ENCODE measurements at regions not wholly inside any gene's neighbourhood (a gene's known extent, or its start where the extent isn't known, plus 50 kb on each side); places are given as distances from the start of the nearest gene placed in this dataset.
"Not testable (repeated sequence)": the region's sequence is repeated elsewhere in the genome, so short reads cannot be mapped to it uniquely, and the experiment has no call there.

DNA sequence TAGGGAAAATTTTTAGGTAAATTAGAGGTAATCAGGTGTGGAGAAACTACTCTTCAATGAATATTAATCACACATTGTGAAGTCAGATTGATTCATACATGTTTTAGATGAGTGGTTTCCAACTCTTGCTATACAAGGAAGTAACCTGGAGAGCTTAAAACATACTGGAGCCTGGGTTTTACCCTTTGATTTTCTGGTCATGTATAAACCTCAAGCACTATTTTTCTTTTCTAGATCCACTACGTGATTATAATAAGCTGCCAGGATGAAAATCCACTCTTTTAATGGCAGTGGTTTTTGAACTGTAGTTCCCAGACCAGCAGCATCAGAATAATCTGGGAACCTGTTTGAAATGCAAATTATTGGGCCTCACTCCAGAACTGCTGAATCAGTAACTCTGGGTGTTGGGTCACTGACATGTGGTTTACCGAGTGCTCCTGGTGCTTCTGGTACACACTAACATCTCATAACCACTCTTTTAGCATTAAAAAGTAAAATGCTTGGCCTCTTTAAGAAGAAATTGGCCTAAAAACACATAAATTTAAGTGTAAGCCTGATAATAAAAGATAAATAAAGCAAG lies 63.4 kb downstream of the DCAF12L1 start:
- no peak overlapping the region for H3K4me3 ChIP-seq
- in situ Hi-C loops (cut with MboI; ENCODE audit: low pct_unique_long_range_greater_than_20kb in 2 of 9, low sequenced_read_pairs in 9 of 9, unreplicated experiment in 9 of 9): no loop called here
- ATAC-seq (replicated peaks in 6 of 8): peak in 2 of 8 experiments; percentile 28 to 67
- H3K4me1 ChIP-seq (replicated peaks in 1 of 2): no peaks in the 10 kb centered on the region
- WGBS, 10 experiments: 0 to 33% (median 0%) methylated on average over 1 to 2 of the region's 2 CpGs; no CpG with 5 or more reads in 7 of the 10 experiments
- no peak overlapping the region for H3K27ac ChIP-seq

DNA sequence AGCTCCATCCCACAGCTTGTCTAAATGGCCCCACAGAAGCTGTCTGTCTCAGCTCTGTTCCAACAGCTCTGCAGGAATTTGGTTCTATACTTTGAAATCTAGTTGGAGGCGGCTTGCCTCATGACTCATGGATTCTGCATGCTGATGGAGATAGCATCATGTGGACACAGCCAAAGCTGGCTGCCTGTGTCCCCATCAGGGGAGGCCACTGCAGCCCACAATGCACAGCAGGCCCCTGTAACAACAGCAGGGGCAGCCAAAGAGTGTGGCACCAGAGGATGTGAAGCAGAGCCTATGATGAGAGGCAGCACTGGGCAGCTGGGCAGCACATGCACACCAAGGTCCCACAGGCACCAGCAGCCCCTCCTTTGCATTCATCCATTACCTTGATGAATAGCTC lies 67.2 kb downstream of the DCAF12L1 start:
- peak in 3 of 8 experiments; percentile 21 to 65 (median 31) for ATAC-seq (replicated peaks in 6 of 8)
- H3K27ac ChIP-seq: no peak overlapping the region
- 14% methylated on average over 1 of the region's 1 CpG; no CpG with 5 or more reads in 9 of the 10 experiments for WGBS, 10 experiments
- no peaks in the 10 kb centered on the region for H3K4me1 ChIP-seq (replicated peaks in 1 of 2)
- in situ Hi-C loops (cut with MboI; ENCODE audit: low pct_unique_long_range_greater_than_20kb in 2 of 9, low sequenced_read_pairs in 9 of 9, unreplicated experiment in 9 of 9): no loop called here
- H3K4me3 ChIP-seq: no peak overlapping the region

DNA sequence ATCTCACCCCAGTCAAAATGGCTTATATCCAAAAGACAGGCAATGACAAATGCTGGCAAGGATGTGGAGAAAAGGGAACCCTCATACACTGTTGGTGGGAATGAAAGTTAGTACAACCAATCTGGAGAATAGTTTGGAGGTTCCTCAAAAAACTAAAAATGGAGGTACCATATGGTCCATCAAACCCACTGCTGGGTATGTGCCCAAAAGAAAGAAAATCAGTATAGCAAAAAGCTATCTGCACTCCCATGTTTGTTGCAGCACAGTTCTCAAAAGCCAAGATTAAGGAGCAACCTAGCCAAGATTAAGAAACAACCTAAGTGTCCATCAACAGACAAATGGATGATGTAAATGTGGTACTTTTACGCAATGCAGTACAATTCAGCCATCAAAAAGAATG lies 70.7 kb downstream of the DCAF12L1 start:
- 0 to 40% (median 0%) methylated on average over 1 of the region's 1 CpG; no CpG with 5 or more reads in 7 of the 10 experiments for WGBS, 10 experiments
- H3K4me1 ChIP-seq (replicated peaks in 1 of 2): no peaks in the 10 kb centered on the region
- H3K4me3 ChIP-seq: no peak overlapping the region
- in situ Hi-C loops (cut with MboI; ENCODE audit: low pct_unique_long_range_greater_than_20kb in 2 of 9, low sequenced_read_pairs in 9 of 9, unreplicated experiment in 9 of 9): no loop called here
- ATAC-seq (replicated peaks in 6 of 8): no peak
- no peak overlapping the region for H3K27ac ChIP-seq

DNA sequence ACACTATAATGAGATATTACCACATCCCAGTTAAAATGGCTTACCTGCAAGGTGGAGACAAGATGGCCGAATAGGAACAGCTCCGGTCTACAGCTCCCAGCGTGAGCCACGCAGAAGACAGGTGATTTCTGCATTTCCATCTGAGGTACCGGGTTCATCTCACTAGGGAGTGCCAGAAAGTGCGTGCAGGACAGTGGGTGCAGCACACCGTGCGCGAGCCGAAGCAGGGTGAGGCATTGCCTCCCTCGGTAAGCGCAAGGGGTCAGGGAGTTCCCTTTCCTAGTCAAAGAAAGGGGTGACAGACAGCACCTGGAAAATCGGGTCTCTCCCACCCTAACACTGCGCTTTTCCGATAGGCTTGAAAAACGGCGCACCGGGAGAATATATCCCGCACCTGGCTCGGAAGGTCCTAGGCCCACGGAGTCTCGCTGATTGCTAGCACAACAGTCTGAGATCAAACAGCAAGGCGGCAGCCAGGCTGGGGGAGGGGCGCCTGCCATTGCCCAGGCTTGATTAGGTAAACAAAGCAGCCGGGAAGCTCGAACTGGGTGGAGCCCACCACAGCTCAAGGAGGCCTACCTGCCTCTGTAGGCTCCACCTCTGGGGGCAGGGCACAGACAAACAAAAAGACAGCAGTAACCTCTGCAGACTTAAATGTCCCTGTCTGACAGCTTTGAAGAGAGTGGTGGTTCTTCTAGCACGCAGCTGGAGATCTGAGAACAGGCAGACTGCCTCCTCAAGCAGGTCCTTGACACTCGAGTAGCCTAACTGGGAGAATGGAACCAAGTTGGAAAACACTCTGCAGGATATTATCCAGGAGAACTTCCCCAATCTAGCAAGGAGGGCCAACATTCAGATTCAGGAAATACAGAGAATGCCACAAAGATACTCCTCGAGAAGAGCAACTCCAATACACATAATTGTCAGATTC lies 92.5 kb downstream of the DCAF12L1 start:
- H3K27ac ChIP-seq; H3K4me1 ChIP-seq (replicated peaks in 1 of 2); ATAC-seq (replicated peaks in 6 of 8); in situ Hi-C loops (cut with MboI; ENCODE audit: low pct_unique_long_range_greater_than_20kb in 2 of 9, low sequenced_read_pairs in 9 of 9, unreplicated experiment in 9 of 9): not testable (repeated sequence)
- WGBS, 10 experiments: 0 to 73% (median 30%) methylated on average over 2 to 3 of the region's 29 CpGs; no CpG with 5 or more reads in 7 of the 10 experiments
- H3K4me3 ChIP-seq: peak overlapping the region in 2 of 5 donors; percentile 14 to 29

DNA sequence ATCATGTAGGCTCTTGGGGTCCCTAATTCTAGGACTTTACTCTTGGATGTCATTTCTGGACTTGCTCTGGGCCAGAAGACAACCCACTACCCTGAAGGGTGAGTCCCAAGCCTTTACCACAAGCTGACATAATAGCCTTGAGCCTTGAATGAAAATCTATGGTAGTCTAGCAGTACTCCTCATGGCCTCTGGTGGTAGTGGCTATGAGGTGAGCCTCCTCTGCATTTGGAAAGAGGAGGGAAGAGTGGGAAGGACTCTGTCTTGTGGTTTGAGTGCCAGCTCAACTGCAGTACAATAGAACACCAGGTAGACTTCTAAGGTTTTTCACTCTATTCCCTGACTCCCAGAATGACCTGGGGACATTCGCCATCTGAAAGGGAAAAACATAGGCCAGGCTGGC lies 96.5 kb downstream of the DCAF12L1 start:
- Histone ChIP-seq H3K27ac (no peak overlapping the region), H3K4me3 (no peak overlapping the region), H3K4me1 (replicated peaks in 1 of 2) (no peaks in the 10 kb centered on the region)
- no peak for ATAC-seq (replicated peaks in 6 of 8)
- WGBS, 10 experiments: 67 to 100% methylated on average over 1 of the region's 1 CpG; no CpG with 5 or more reads in 8 of the 10 experiments
- in situ Hi-C loops (cut with MboI; ENCODE audit: low pct_unique_long_range_greater_than_20kb in 2 of 9, low sequenced_read_pairs in 9 of 9, unreplicated experiment in 9 of 9): no loop called here

DNA sequence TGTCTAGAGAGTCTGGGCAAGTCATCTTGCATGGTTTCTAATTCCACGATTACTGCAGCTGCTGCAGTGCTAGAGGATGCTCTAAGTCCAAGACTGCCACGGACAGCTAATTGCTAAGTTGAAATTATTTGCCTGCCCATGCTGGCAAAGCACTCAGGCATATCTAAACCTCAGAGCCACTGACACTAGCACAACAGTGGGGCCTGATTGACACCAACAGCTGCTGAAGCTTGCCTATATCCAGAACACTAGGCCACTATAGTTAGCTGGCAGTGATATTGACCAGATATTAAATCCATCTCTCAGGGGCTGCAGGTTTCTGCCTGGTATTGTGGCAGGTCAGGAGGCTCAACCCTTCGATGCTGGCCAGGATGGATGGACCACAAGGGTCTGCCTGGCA lies 103.9 kb downstream of the DCAF12L1 start:
- 0 to 83% (median 24%) methylated on average over 1 to 3 of the region's 3 CpGs; no CpG with 5 or more reads in 6 of the 10 experiments for WGBS, 10 experiments
- in situ Hi-C loops (cut with MboI; ENCODE audit: low pct_unique_long_range_greater_than_20kb in 2 of 9, low sequenced_read_pairs in 9 of 9, unreplicated experiment in 9 of 9): no loop called here
- Histone ChIP-seq H3K4me1 (replicated peaks in 1 of 2) (no peaks in the 10 kb centered on the region), H3K27ac (no peak overlapping the region), H3K4me3 (no peak overlapping the region)
- ATAC-seq (replicated peaks in 6 of 8): no peak

Data from motor neuron (in vitro differentiated cells).